Trophoblast cell (in vitro differentiated cells and primary cell): ENCODE measurements at regions not wholly inside any gene's neighbourhood (a gene's known extent, or its start where the extent isn't known, plus 50 kb on each side); places are given as distances from the start of the nearest gene placed in this dataset.

Source experiments
- DNase-seq, 2 donors: peaks; one replicate each; pipeline ENCODE4 v3.0.0-alpha.2; 2016
- H2AFZ ChIP-seq: 2 replicates; pipeline ENCODE4 v1.6.1; 2013; ENCODE audit warnings: low read length, moderate library complexity, mild to moderate bottlenecking; ENCODE audit not compliant: insufficient read depth, poor library complexity
- H2AK5ac ChIP-seq: 2 replicates; pipeline ENCODE4 v1.6.1; 2013; ENCODE audit warnings: mild to moderate bottlenecking, low read length
- H2BK120ac ChIP-seq: 2 replicates; pipeline ENCODE4 v1.6.1; 2013; ENCODE audit warnings: low read length, mild to moderate bottlenecking, moderate library complexity; ENCODE audit not compliant: insufficient read depth, poor library complexity
- H2BK12ac ChIP-seq: 2 replicates; pipeline ENCODE4 v1.6.1; 2013; ENCODE audit warnings: mild to moderate bottlenecking, low read length, moderate library complexity
- H2BK5ac ChIP-seq: 2 replicates; pipeline ENCODE4 v1.6.1; 2013; ENCODE audit warnings: low read length, low read depth, moderate library complexity, mild to moderate bottlenecking; ENCODE audit not compliant: poor library complexity
- H3K14ac ChIP-seq: 2 replicates; pipeline ENCODE4 v1.6.1; 2013; ENCODE audit warnings: mild to moderate bottlenecking, low read length
- H3K18ac ChIP-seq: 2 replicates; pipeline ENCODE4 v1.6.1; 2013; ENCODE audit warnings: mild to moderate bottlenecking, low read length
- H3K23ac ChIP-seq: 2 replicates; pipeline ENCODE4 v1.6.1; 2013; ENCODE audit warnings: low read length
- H3K27ac ChIP-seq: 2 replicates; pipeline ENCODE4 v1.5.1; 2013; ENCODE audit warnings: low read depth, mild to moderate bottlenecking, inconsistent platforms, low read length, moderate library complexity
- H3K27me3 ChIP-seq: 2 replicates; pipeline ENCODE4 v1.6.1; 2013; ENCODE audit warnings: inconsistent platforms, mild to moderate bottlenecking, low read length, moderate library complexity; ENCODE audit not compliant: insufficient read depth
- H3K36me3 ChIP-seq, 2 experiments: 1 replicate in 1 of 2; 2 replicates in 1 of 2; pipeline ENCODE4 v1.6.1; 2013; ENCODE audit warnings: low read length in 2 of 2, mild to moderate bottlenecking in 2 of 2, moderate library complexity in 1 of 2; ENCODE audit not compliant: insufficient read depth in 2 of 2, control insufficient read depth in 1 of 2
- H3K4ac ChIP-seq: 2 replicates; pipeline ENCODE4 v1.6.1; 2013; ENCODE audit warnings: low read depth, mild to moderate bottlenecking, low read length, moderate library complexity
- H3K4me1 ChIP-seq, 2 experiments: 1 replicate in 1 of 2; 2 replicates in 1 of 2; pipeline ENCODE4 v1.6.1; 2013; ENCODE audit warnings: low read length in 2 of 2, mild to moderate bottlenecking in 2 of 2, moderate library complexity in 1 of 2; ENCODE audit not compliant: insufficient read depth in 2 of 2, control insufficient read depth in 1 of 2
- H3K4me2 ChIP-seq: 2 replicates; pipeline ENCODE4 v1.6.1; 2013; ENCODE audit warnings: inconsistent platforms, mild to moderate bottlenecking, low read length, moderate library complexity
- H3K4me3 ChIP-seq: 2 replicates; pipeline ENCODE4 v1.5.1; 2013; ENCODE audit warnings: mild to moderate bottlenecking, low read depth, low read length, inconsistent platforms
- H3K79me1 ChIP-seq: one replicate; pipeline ENCODE4 v1.6.1; 2013; ENCODE audit warnings: low read length
- H3K79me2 ChIP-seq: 2 replicates; pipeline ENCODE4 v1.6.1; 2013; ENCODE audit warnings: low read length, mild to moderate bottlenecking; ENCODE audit not compliant: control insufficient read depth, insufficient read depth, poor library complexity
- H3K9ac ChIP-seq: 2 replicates; pipeline ENCODE4 v1.6.1; 2013; ENCODE audit warnings: mild to moderate bottlenecking, low read length
- H3K9me3 ChIP-seq: 2 replicates; pipeline ENCODE4 v1.6.1; 2013; ENCODE audit warnings: low read depth, mild to moderate bottlenecking, control low read depth, inconsistent platforms, low read length; ENCODE audit not compliant: insufficient read depth
- H4K12ac ChIP-seq: 2 replicates; pipeline ENCODE4 v1.6.1; 2013; ENCODE audit warnings: low read depth, mild to moderate bottlenecking, low read length, moderate library complexity
- H4K8ac ChIP-seq: 2 replicates; pipeline ENCODE4 v1.6.1; 2013; ENCODE audit warnings: low read depth, mild to moderate bottlenecking, low read length, moderate library complexity
- H4K91ac ChIP-seq: one replicate; pipeline ENCODE4 v1.6.1; 2013; ENCODE audit warnings: low read depth, mild to moderate bottlenecking, low read length, moderate library complexity
- WGBS: extraction: QIAGEN DNeasy Blood & Tissue Kit; methylation state at CpG from one replicate; pipeline ENCODE4 v1.1.7; 2013; ENCODE audit warnings: missing lambda C conversion rate; ENCODE audit not compliant: insufficient read length, insufficient coverage; ENCODE audit errors: extremely low coverage; 5-methylcytosine and 5-hydroxymethylcytosine counted together

DNA sequence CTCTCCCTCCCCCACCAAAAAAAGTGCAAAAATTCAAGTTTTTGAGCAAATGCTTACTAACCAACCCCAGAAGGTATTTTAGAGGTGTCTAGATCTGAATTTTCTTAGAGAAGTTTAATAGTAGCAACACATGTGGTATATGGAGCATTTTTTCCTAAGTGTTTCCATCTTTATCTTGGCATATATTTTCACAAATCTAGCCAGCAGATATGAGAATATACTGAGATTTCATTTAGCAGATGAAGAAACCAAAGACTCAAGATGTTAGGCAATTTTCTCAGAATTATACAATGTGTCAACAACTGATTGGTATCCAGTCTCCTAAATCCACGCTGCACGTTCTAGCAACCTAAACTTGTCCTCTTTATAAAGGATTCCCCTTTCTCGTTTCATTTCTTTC lies 245.5 kb upstream of the CXXC4 start:
- Histone ChIP-seq H4K8ac (no peak overlapping the region), H3K18ac (no peak overlapping the region), H2AFZ (no peak overlapping the region), H3K4me1 (no peaks in the 10 kb centered on the region), H3K36me3 (no peaks in the 10 kb centered on the region), H2BK5ac (no peak overlapping the region), H4K12ac (no peak overlapping the region), H2BK120ac (no peak overlapping the region), H3K79me2 (no peaks in the 10 kb centered on the region), H3K23ac (no peak overlapping the region), H3K27ac (no peak overlapping the region), H3K4me2 (no peak overlapping the region), H3K79me1 (no peaks in the 10 kb centered on the region), H2BK12ac (no peak overlapping the region), H3K4me3 (no peak overlapping the region), H3K14ac (no peak overlapping the region), H3K4ac (no peak overlapping the region), H4K91ac (no peak overlapping the region), H3K9me3 (no peaks in the 10 kb centered on the region), H3K27me3 (no peaks in the 10 kb centered on the region), H2AK5ac (no peak overlapping the region), H3K9ac (no peak overlapping the region)
- DNase-seq, result no peak
- WGBS, result 100% methylated on average over 1 of the region's 3 CpGs

DNA sequence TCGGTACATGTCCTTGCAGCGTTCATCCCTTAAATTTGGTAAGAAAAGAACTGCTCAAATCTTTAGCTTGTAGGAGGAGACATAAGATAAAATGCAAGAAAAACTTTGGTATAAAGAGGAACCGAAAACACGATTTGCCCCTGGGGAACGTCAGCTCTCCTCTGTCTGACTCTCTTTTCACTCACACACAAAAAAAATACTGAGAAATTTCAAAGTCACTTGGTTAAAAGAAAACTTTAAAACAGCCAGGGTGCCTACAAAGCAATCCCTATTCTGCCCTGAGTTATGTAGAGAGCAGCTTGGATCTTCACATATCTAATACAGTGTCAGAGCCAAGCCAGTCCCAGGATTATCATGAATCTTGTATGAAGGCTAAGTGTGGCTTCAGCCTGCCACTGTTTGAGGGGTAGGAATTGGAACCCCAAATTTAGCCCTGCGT lies 248.5 kb upstream of the CXXC4 start:
- no peak overlapping the region for H3K4me3 ChIP-seq
- no peak overlapping the region for H2AFZ ChIP-seq
- no peak overlapping the region for H2BK5ac ChIP-seq
- no peak overlapping the region for H3K23ac ChIP-seq
- no peak for DNase-seq
- H3K36me3 ChIP-seq, result no peaks in the 10 kb centered on the region
- no peak overlapping the region for H4K12ac ChIP-seq
- H3K9me3 ChIP-seq, result no peaks in the 10 kb centered on the region
- no peak overlapping the region for H2AK5ac ChIP-seq
- H3K79me1 ChIP-seq, result no peaks in the 10 kb centered on the region
- no peak overlapping the region for H2BK12ac ChIP-seq
- no peak overlapping the region for H3K27ac ChIP-seq
- no CpG with 5 or more reads among the region's 6 CpGs for WGBS
- H3K79me2 ChIP-seq, result no peaks in the 10 kb centered on the region
- no peak overlapping the region for H3K4me2 ChIP-seq
- no peak overlapping the region for H3K9ac ChIP-seq
- no peak overlapping the region for H3K4ac ChIP-seq
- H4K91ac ChIP-seq, result no peak overlapping the region
- H4K8ac ChIP-seq, result no peak overlapping the region
- H3K14ac ChIP-seq, result no peak overlapping the region
- H3K27me3 ChIP-seq, result no peaks in the 10 kb centered on the region
- H2BK120ac ChIP-seq, result no peak overlapping the region
- no peak overlapping the region for H3K18ac ChIP-seq
- no peaks in the 10 kb centered on the region for H3K4me1 ChIP-seq

DNA sequence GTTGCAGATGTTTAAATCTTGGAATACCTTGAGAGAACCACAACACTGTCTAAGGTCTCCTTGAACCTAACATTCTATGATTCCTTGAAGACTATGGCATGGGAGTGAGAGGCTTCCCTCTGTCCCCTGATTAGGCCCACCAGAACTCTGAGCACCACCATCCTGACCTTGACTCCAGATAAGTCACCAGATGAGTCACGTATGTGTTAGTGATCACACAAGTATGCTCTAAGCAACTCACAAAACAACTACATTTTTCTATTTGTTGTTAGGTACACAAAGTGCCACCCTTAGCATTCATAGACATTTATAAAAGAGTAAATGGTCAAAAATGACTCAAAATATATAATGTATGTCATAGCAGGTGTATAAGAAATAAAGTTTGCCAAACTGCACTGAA lies 252.9 kb upstream of the CXXC4 start:
- DNase-seq, result peak; percentile 5 to 55
- Histone ChIP-seq H3K14ac (no peak overlapping the region), H3K4me3 (no peak overlapping the region), H3K9ac (no peak overlapping the region), H3K18ac (no peak overlapping the region), H3K23ac (no peak overlapping the region), H3K4ac (no peak overlapping the region), H3K79me1 (no peaks in the 10 kb centered on the region), H2BK120ac (no peak overlapping the region), H4K12ac (no peak overlapping the region), H2AFZ (no peak overlapping the region), H3K4me1 (no peaks in the 10 kb centered on the region), H4K8ac (no peak overlapping the region), H2AK5ac (no peak overlapping the region), H4K91ac (no peak overlapping the region), H3K27ac (no peak overlapping the region), H3K36me3 (no peaks in the 10 kb centered on the region), H2BK5ac (no peak overlapping the region), H3K4me2 (no peak overlapping the region), H3K27me3 (no peaks in the 10 kb centered on the region), H2BK12ac (no peak overlapping the region), H3K9me3 (no peaks in the 10 kb centered on the region), H3K79me2 (no peaks in the 10 kb centered on the region)
- no CpG with 5 or more reads among the region's 1 CpG for WGBS

DNA sequence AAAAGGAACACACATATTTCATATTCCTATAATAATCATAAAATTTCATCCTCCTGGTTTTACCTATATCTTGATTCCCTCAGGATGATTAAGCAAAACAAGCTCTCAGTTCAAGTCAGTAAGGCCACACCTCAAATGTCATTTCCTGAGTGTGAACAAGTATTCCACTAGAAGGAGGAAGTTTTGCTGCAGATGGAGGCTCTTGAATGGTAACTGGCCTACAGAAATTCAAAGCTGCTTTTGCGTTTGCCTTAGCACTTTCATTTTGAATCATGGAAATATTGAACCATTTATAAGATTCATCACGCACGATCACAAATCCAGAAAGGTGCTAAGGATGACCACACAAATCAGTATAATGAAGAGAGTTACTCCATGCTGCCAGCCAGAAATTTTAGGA lies 254.4 kb upstream of the CXXC4 start:
- Histone ChIP-seq H2BK12ac (no peak overlapping the region), H3K79me1 (no peaks in the 10 kb centered on the region), H2AFZ (no peak overlapping the region), H3K14ac (no peak overlapping the region), H3K27ac (no peak overlapping the region), H3K36me3 (no peaks in the 10 kb centered on the region), H3K4me3 (no peak overlapping the region), H2BK120ac (no peak overlapping the region), H3K9me3 (no peaks in the 10 kb centered on the region), H3K4ac (no peak overlapping the region), H4K12ac (no peak overlapping the region), H3K9ac (no peak overlapping the region), H3K4me2 (no peak overlapping the region), H3K23ac (no peak overlapping the region), H4K8ac (no peak overlapping the region), H2BK5ac (no peak overlapping the region), H3K18ac (no peak overlapping the region), H3K27me3 (no peaks in the 10 kb centered on the region), H3K4me1 (no peaks in the 10 kb centered on the region), H4K91ac (no peak overlapping the region), H2AK5ac (no peak overlapping the region), H3K79me2 (no peaks in the 10 kb centered on the region)
- DNase-seq, result no peak
- WGBS, result no CpG with 5 or more reads among the region's 3 CpGs
